Mesodermal cell (in vitro differentiated cells): ENCODE measurements at regions not wholly inside any gene's neighbourhood (a gene's known extent, or its start where the extent isn't known, plus 50 kb on each side); places are given as distances from the start of the nearest gene placed in this dataset.

Source experiments
- H3K27ac ChIP-seq: 2 replicates; pipeline ENCODE4 v1.7.0; 2013; ENCODE audit warnings: mild to moderate bottlenecking, low read depth, low read length, moderate library complexity; ENCODE audit not compliant: severe bottlenecking
- H3K36me3 ChIP-seq: 2 replicates; pipeline ENCODE4 v1.7.1; 2013; ENCODE audit warnings: mild to moderate bottlenecking, low read length, moderate library complexity; ENCODE audit not compliant: control insufficient read depth, insufficient read depth
- H3K4me1 ChIP-seq: one replicate; pipeline ENCODE4 v1.7.1; 2013; ENCODE audit warnings: mild to moderate bottlenecking, low read length; ENCODE audit not compliant: insufficient read depth, control insufficient read depth, poor library complexity, severe bottlenecking
- H3K4me3 ChIP-seq: 2 replicates; pipeline ENCODE4 v1.7.0; 2013; ENCODE audit warnings: low read length, control low read depth, mild to moderate bottlenecking; ENCODE audit not compliant: insufficient read depth, poor library complexity, severe bottlenecking; ENCODE audit errors: extremely low read depth
- H3K9me3 ChIP-seq: 2 replicates; pipeline ENCODE4 v1.7.1; 2013; ENCODE audit warnings: mild to moderate bottlenecking, low read length, moderate library complexity; ENCODE audit not compliant: control insufficient read depth
- WGBS, 2 experiments: methylation state at CpG; one replicate each; pipeline ENCODE4 v1.1.5; 2013; ENCODE audit warnings: missing lambda C conversion rate in 2 of 2; ENCODE audit not compliant: insufficient coverage in 2 of 2; 5-methylcytosine and 5-hydroxymethylcytosine counted together

GRCh38 chr2:226622484-226622883 lies 177.1 kb downstream of the IRS1 start:
- no peak overlapping the region for H3K27ac ChIP-seq
- H3K4me1 ChIP-seq, result no peaks in the 10 kb centered on the region
- H3K9me3 ChIP-seq, result no peaks in the 10 kb centered on the region
- H3K36me3 ChIP-seq, result no peaks in the 10 kb centered on the region
- WGBS, 2 experiments, result no CpG with 5 or more reads among the region's 2 CpGs
- no peak overlapping the region for H3K4me3 ChIP-seq

- Histone ChIP-seq H3K4me3 (no peak overlapping the region), H3K27ac (no peak overlapping the region), H3K36me3 (no peaks in the 10 kb centered on the region), H3K9me3 (no peaks in the 10 kb centered on the region), H3K4me1 (no peaks in the 10 kb centered on the region)
- WGBS, 2 experiments, result 94 to 100% methylated on average over 2 of the region's 3 CpGs
Observed at GRCh38 chr2:226620176-226620575, 179.4 kb downstream of the IRS1 start.

- WGBS, 2 experiments, result 84% methylated on average over 3 of the region's 3 CpGs; no CpG with 5 or more reads in 1 of the 2 experiments
- no peak overlapping the region for H3K27ac ChIP-seq
- no peaks in the 10 kb centered on the region for H3K9me3 ChIP-seq
- H3K4me1 ChIP-seq, result no peaks in the 10 kb centered on the region
- no peak overlapping the region for H3K4me3 ChIP-seq
- H3K36me3 ChIP-seq, result no peaks in the 10 kb centered on the region
Observed at GRCh38 chr2:226619707-226620106, 179.9 kb downstream of the IRS1 start.

- Histone ChIP-seq H3K9me3 (no peaks in the 10 kb centered on the region), H3K27ac (no peak overlapping the region), H3K4me3 (no peak overlapping the region), H3K4me1 (no peaks in the 10 kb centered on the region), H3K36me3 (no peaks in the 10 kb centered on the region)
- WGBS, 2 experiments, result 100% methylated on average over 1 of the region's 2 CpGs
Observed at GRCh38 chr2:226618875-226619605, 180.6 kb downstream of the IRS1 start.

GRCh38 chr2:226618544-226618874 lies 181.1 kb downstream of the IRS1 start:
- H3K4me3 ChIP-seq, result no peak overlapping the region
- no peak overlapping the region for H3K27ac ChIP-seq
- H3K4me1 ChIP-seq, result no peaks in the 10 kb centered on the region
- H3K9me3 ChIP-seq, result no peaks in the 10 kb centered on the region
- WGBS, 2 experiments, result 83 to 93% methylated on average over 3 to 4 of the region's 6 CpGs
- no peaks in the 10 kb centered on the region for H3K36me3 ChIP-seq

GRCh38 chr2:226615891-226616290 lies 183.7 kb downstream of the IRS1 start:
- Histone ChIP-seq H3K4me1 (peaks cover 11% of the 10 kb centered on the region), H3K27ac (no peak overlapping the region), H3K36me3 (no peaks in the 10 kb centered on the region), H3K4me3 (no peak overlapping the region), H3K9me3 (no peaks in the 10 kb centered on the region)
- WGBS, 2 experiments, result 100% methylated on average over 2 of the region's 2 CpGs

- H3K27ac ChIP-seq, result no peak overlapping the region
- 92 to 100% methylated on average over 2 of the region's 3 CpGs for WGBS, 2 experiments
- no peaks in the 10 kb centered on the region for H3K36me3 ChIP-seq
- no peak overlapping the region for H3K4me3 ChIP-seq
- no peaks in the 10 kb centered on the region for H3K9me3 ChIP-seq
- H3K4me1 ChIP-seq, result peaks cover 18% of the 10 kb centered on the region
Observed at GRCh38 chr2:226611944-226612318, 187.7 kb downstream of the IRS1 start.

- Histone ChIP-seq H3K27ac (no peak overlapping the region), H3K9me3 (no peaks in the 10 kb centered on the region), H3K36me3 (no peaks in the 10 kb centered on the region), H3K4me1 (peaks cover 18% of the 10 kb centered on the region), H3K4me3 (no peak overlapping the region)
- WGBS, 2 experiments, result 75 to 100% methylated on average over 1 to 3 of the region's 4 CpGs
Observed at GRCh38 chr2:226611196-226611943, 188.2 kb downstream of the IRS1 start.

- Histone ChIP-seq H3K4me3 (no peak overlapping the region), H3K36me3 (no peaks in the 10 kb centered on the region), H3K27ac (no peak overlapping the region), H3K9me3 (no peaks in the 10 kb centered on the region), H3K4me1 (peaks cover 18% of the 10 kb centered on the region)
- WGBS, 2 experiments, result 80% methylated on average over 1 of the region's 1 CpG; no CpG with 5 or more reads in 1 of the 2 experiments
Observed at GRCh38 chr2:226609366-226609765, 190.3 kb downstream of the IRS1 start.

- no peaks in the 10 kb centered on the region for H3K9me3 ChIP-seq
- WGBS, 2 experiments, result 91 to 100% methylated on average over 1 to 3 of the region's 5 CpGs
- no peak overlapping the region for H3K27ac ChIP-seq
- H3K36me3 ChIP-seq, result no peaks in the 10 kb centered on the region
- H3K4me1 ChIP-seq, result peaks cover 18% of the 10 kb centered on the region
- H3K4me3 ChIP-seq, result no peak overlapping the region
Observed at GRCh38 chr2:226608451-226608850, 191.2 kb downstream of the IRS1 start.

- Histone ChIP-seq H3K4me1 (peaks cover 18% of the 10 kb centered on the region), H3K36me3 (no peaks in the 10 kb centered on the region), H3K9me3 (no peaks in the 10 kb centered on the region), H3K27ac (no peak overlapping the region), H3K4me3 (no peak overlapping the region)
- 83 to 100% methylated on average over 1 to 2 of the region's 4 CpGs for WGBS, 2 experiments
Observed at GRCh38 chr2:226607379-226607778, 192.2 kb downstream of the IRS1 start.
